Osteoblast (primary cell): ENCODE measurements at regions not wholly inside any gene's neighbourhood (a gene's known extent, or its start where the extent isn't known, plus 50 kb on each side); places are given as distances from the start of the nearest gene placed in this dataset.

Experiments used
- DNase-seq: peaks from one replicate; pipeline ENCODE4 v3.0.0; 2011; ENCODE audit warnings: low spot score, mixed read lengths; ENCODE audit not compliant: insufficient read length; ENCODE audit errors: missing footprints
- H2AFZ ChIP-seq: 2 replicates; pipeline ENCODE4 v1.6.0; 2011; ENCODE audit warnings: mild to moderate bottlenecking, low read length
- H3K27ac ChIP-seq: 2 replicates; pipeline ENCODE4 v1.5.1; 2011; ENCODE audit warnings: mild to moderate bottlenecking, low read depth, low read length, moderate library complexity
- H3K27me3 ChIP-seq: 2 replicates; pipeline ENCODE4 v1.6.0; 2012; ENCODE audit warnings: mild to moderate bottlenecking, control low read depth, inconsistent platforms, low read length, moderate library complexity; ENCODE audit not compliant: insufficient read depth
- H3K36me3 ChIP-seq: 2 replicates; pipeline ENCODE4 v1.5.1; 2011; ENCODE audit warnings: mild to moderate bottlenecking, low read length, control low read depth, moderate library complexity; ENCODE audit not compliant: insufficient read depth
- H3K4me1 ChIP-seq: 2 replicates; pipeline ENCODE4 v1.5.1; 2011; ENCODE audit warnings: mild to moderate bottlenecking, low read length, control low read depth, moderate library complexity; ENCODE audit not compliant: insufficient read depth
- H3K4me2 ChIP-seq: 2 replicates; pipeline ENCODE4 v1.6.0; 2011; ENCODE audit warnings: mild to moderate bottlenecking, low read length; ENCODE audit not compliant: insufficient read depth
- H3K4me3 ChIP-seq: fragments of 200-600 bp; sonication (generic); 3 replicates; pipeline ENCODE4 v1.5.1; 2012; ENCODE audit warnings: mild to moderate bottlenecking, low read length, inconsistent platforms; ENCODE audit not compliant: insufficient read depth
- H3K79me2 ChIP-seq: 2 replicates; pipeline ENCODE4 v1.6.0; 2012; ENCODE audit warnings: mild to moderate bottlenecking, low read length, control low read depth, inconsistent platforms; ENCODE audit not compliant: insufficient read depth
- H3K9me3 ChIP-seq: 2 replicates; pipeline ENCODE4 v1.5.1; 2011; ENCODE audit warnings: low read depth, low read length, control low read depth
- H4K20me1 ChIP-seq: 2 replicates; pipeline ENCODE4 v1.6.0; 2012; ENCODE audit warnings: mild to moderate bottlenecking, low read length, control low read depth; ENCODE audit not compliant: insufficient read depth
- CTCF ChIP-seq: IDR thresholded peaks from 2 replicates; pipeline ENCODE4 v1.5.1; 2011; ENCODE audit warnings: mild to moderate bottlenecking, low read depth, low read length, moderate library complexity; ENCODE audit errors: extremely low read depth

- Histone ChIP-seq H2AFZ (no peak overlapping the region), H3K27ac (no peak overlapping the region), H3K4me3 (no peak overlapping the region), H3K4me2 (no peak overlapping the region), H3K4me1 (no peaks in the 10 kb centered on the region), H3K9me3 (no peaks in the 10 kb centered on the region), H3K27me3 (peaks cover 18% of the 10 kb centered on the region), H3K79me2 (no peaks in the 10 kb centered on the region), H3K36me3 (no peaks in the 10 kb centered on the region), H4K20me1 (no peaks in the 10 kb centered on the region)
- no peak for DNase-seq
- TF ChIP-seq CTCF, result no peak
Observed at GRCh38 chr12:113612793-113613192, 141.1 kb upstream of the LHX5 start.

- H3K9me3 ChIP-seq, result no peaks in the 10 kb centered on the region
- no peak overlapping the region for H3K4me3 ChIP-seq
- peaks cover 18% of the 10 kb centered on the region for H3K27me3 ChIP-seq
- H4K20me1 ChIP-seq, result no peaks in the 10 kb centered on the region
- DNase-seq, result no peak
- H3K4me1 ChIP-seq, result no peaks in the 10 kb centered on the region
- no peaks in the 10 kb centered on the region for H3K36me3 ChIP-seq
- H3K4me2 ChIP-seq, result no peak overlapping the region
- no peak overlapping the region for H2AFZ ChIP-seq
- H3K27ac ChIP-seq, result no peak overlapping the region
- TF ChIP-seq CTCF, result no peak
- H3K79me2 ChIP-seq, result no peaks in the 10 kb centered on the region
Observed at GRCh38 chr12:113612076-113612728, 140.5 kb upstream of the LHX5 start.

GRCh38 chr12:113611652-113612051 is 140.0 kb upstream of the LHX5 start:
- H3K4me1 ChIP-seq, result no peaks in the 10 kb centered on the region

GRCh38 chr12:113610698-113611097 is 139.0 kb upstream of the LHX5 start:
- H3K27me3 ChIP-seq, result peaks cover 18% of the 10 kb centered on the region
- no peaks in the 10 kb centered on the region for H3K36me3 ChIP-seq
- H2AFZ ChIP-seq, result no peak overlapping the region
- no peaks in the 10 kb centered on the region for H3K9me3 ChIP-seq
- DNase-seq, result no peak
- H4K20me1 ChIP-seq, result no peaks in the 10 kb centered on the region
- no peak overlapping the region for H3K4me3 ChIP-seq
- no peak overlapping the region for H3K4me2 ChIP-seq
- no peaks in the 10 kb centered on the region for H3K4me1 ChIP-seq
- no peak overlapping the region for H3K27ac ChIP-seq
- no peaks in the 10 kb centered on the region for H3K79me2 ChIP-seq
- TF ChIP-seq CTCF, result no peak

More at GRCh38 chr12:113611652-113612051, 140.0 kb upstream of the LHX5 start:
- no peak for TF ChIP-seq CTCF
- Histone ChIP-seq H2AFZ (no peak overlapping the region), H4K20me1 (no peaks in the 10 kb centered on the region), H3K79me2 (no peaks in the 10 kb centered on the region), H3K9me3 (no peaks in the 10 kb centered on the region), H3K4me3 (no peak overlapping the region), H3K27me3 (peaks cover 18% of the 10 kb centered on the region), H3K27ac (no peak overlapping the region), H3K36me3 (no peaks in the 10 kb centered on the region), H3K4me2 (no peak overlapping the region)
- DNase-seq, result no peak
